Aorta (tissue), 5 donors: ENCODE measurements at regions not wholly inside any gene's neighbourhood (a gene's known extent, or its start where the extent isn't known, plus 50 kb on each side); places are given as distances from the start of the nearest gene placed in this dataset.

Experiments
- ATAC-seq: fragments of 200-7000 bp; cut with Tn5 transposase; one replicate; pipeline ENCODE4 v1.9.1; 2022; ENCODE audit warnings: moderate library complexity; ENCODE audit not compliant: low FRiP score
- DNase-seq, 2 donors: peaks; one replicate each; pipeline ENCODE4 v3.0.0-alpha.2; 2020
- H3K27ac ChIP-seq, 2 donors: one replicate each; pipeline ENCODE4 v1.5.1; 2013; ENCODE audit warnings: low read length in 2 of 2, mild to moderate bottlenecking in 2 of 2, moderate library complexity in 2 of 2, control low read depth in 1 of 2, inconsistent platforms in 1 of 2, low read depth in 1 of 2
- H3K27me3 ChIP-seq, 2 donors: one replicate each; pipeline ENCODE4 v1.6.1; 2013; ENCODE audit warnings: control low read depth in 1 of 2, low read length in 1 of 2, mild to moderate bottlenecking in 1 of 2, moderate library complexity in 1 of 2; ENCODE audit not compliant: insufficient read depth in 2 of 2, control insufficient read depth in 1 of 2
- H3K36me3 ChIP-seq, 2 donors: one replicate each; pipeline ENCODE4 v1.6.1; 2013; ENCODE audit warnings: control low read depth in 1 of 2, low read length in 1 of 2, mild to moderate bottlenecking in 1 of 2; ENCODE audit not compliant: insufficient read depth in 2 of 2, control insufficient read depth in 1 of 2
- H3K4me1 ChIP-seq, 2 donors: one replicate each; pipeline ENCODE4 v1.6.1; 2013; ENCODE audit warnings: low read length in 2 of 2, control low read depth in 1 of 2, mild to moderate bottlenecking in 1 of 2, moderate library complexity in 1 of 2; ENCODE audit not compliant: insufficient read depth in 2 of 2, control insufficient read depth in 1 of 2
- H3K4me3 ChIP-seq, 2 donors: one replicate each; pipeline ENCODE4 v1.5.1; 2013; ENCODE audit warnings: low read length in 2 of 2, control low read depth in 1 of 2, mild to moderate bottlenecking in 1 of 2
- H3K9me3 ChIP-seq: one replicate; pipeline ENCODE4 v1.6.1; 2013; ENCODE audit warnings: mild to moderate bottlenecking, low read length; ENCODE audit not compliant: control insufficient read depth
- WGBS, 2 donors: extraction: QIAGEN DNeasy Blood & Tissue Kit; methylation state at CpG; one replicate each; pipeline ENCODE4 v1.1.7; 2013; 5-methylcytosine and 5-hydroxymethylcytosine counted together
- intact Hi-C, 2 donors: fragments of 100-400 bp; cut with DNase I; formaldehyde crosslinking; loops; one replicate each; pipeline versions ENCODE4 v1.14.2 to v1.15.0; 2022
- donor health status: healthy with polysubstance abuse.
- donor health status: Bipolar disorder and iron deficiency.
- donor health status: DM: no; HTN: no; CAD: no.
- donor health status: DM: no; HTN: no; CAD: no.
- donor health status: DM: yes; HTN: yes; CAD: no.

DNA sequence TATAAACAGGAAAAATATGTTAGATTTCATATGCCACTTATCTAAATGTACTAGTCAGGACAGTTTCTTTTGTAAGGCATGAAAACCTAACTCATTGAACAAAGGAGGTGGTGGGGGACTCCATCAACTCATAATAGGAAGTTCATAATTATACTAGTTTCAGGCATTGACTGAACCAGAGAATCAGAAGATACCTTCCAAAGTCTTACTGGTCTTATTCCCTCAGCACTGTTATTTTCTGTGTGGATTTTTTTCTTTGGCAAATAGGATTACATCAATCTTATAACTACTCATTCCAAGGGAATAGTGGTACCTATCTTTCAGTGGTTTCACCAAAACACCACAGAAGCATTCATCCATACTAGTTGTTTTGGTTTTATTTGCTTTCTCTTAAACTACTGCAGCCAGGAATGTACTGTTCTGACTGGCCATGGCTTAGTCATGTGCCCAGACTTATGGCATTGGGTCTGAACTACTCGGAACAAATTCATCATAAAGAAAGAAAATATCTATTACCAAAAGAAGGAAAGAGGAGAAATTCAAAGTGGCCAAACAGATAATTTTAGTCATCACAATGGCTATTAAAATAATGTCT lies 273.9 kb downstream of the ARAP2 start:
- Histone ChIP-seq H3K27ac (no peak overlapping the region), H3K9me3 (no peaks in the 10 kb centered on the region), H3K27me3 (no peaks in the 10 kb centered on the region), H3K36me3 (no peaks in the 10 kb centered on the region), H3K4me3 (no peak overlapping the region), H3K4me1 (no peaks in the 10 kb centered on the region)
- WGBS, 2 donors = 80 to 91% methylated on average over 1 of the region's 1 CpG
- ATAC-seq (no peak), DNase-seq (no peak)
- intact Hi-C loops = no loop called here

DNA sequence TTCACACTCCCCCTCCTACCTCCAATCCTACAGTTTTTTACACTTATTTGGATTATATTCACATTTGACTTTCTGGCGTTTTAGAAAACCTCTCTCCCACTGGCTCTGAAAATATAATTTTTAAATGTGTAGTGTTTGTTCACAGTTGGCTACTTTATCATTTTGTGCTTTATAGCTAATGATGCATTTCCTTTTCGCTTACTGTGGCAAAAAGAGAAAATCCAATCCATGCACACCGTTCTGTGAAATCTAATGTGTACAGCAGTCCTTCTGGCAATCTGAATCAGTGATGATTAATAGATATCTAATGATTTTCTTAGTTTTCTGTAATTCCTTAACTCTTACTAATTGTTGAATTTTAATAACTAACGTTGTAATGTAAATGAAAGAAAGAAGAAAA lies 271.5 kb downstream of the ARAP2 start:
- whole genome bisulfite sequencing, 2 donors = 40 to 46% methylated on average over 4 of the region's 4 CpGs
- no peak overlapping the region for H3K4me3 ChIP-seq
- no peaks in the 10 kb centered on the region for H3K36me3 ChIP-seq
- H3K27ac ChIP-seq = no peak overlapping the region
- no peak for DNase-seq
- intact Hi-C loops = no loop called here
- no peaks in the 10 kb centered on the region for H3K27me3 ChIP-seq
- no peaks in the 10 kb centered on the region for H3K9me3 ChIP-seq
- no peaks in the 10 kb centered on the region for H3K4me1 ChIP-seq
- no peak for ATAC-seq

DNA sequence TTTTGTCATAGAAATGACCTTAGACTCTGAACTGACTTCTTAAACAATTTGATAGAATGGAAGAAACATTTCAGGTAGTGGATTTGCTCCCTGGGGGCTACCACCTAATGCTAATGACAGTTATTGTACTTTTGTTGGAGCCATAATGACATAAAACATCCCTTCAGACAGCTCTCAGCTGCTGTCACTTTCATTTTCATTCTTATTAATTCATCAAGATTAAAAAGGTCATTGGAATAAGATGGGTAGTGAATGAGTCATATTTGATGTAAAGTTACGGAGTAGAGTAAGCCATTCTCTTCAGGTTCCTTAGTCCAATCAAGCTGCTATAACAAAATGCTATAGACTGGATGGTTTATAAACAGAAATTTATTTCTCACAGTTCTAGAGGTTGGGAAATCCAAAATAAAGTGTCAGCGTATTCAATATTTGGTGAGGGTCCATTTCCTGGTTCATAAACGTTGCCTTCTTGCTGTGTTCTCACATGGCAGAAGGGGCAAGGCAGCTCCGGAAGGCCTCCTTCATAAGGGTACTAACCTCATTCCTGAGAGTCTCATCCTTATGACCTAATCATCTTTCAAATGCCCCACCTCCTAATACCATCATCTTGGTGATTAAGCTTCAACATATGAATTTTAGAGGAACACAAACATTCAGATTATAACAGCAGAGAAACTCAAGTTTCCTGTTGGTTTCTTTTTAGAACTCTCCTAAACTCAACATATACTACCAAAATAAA lies 268.5 kb downstream of the ARAP2 start:
- WGBS, 2 donors = 82 to 87% methylated on average over 4 of the region's 4 CpGs
- ATAC-seq = no peak
- H3K36me3 ChIP-seq = no peaks in the 10 kb centered on the region
- no peak overlapping the region for H3K4me3 ChIP-seq
- intact Hi-C loops = no loop called here
- H3K4me1 ChIP-seq = no peaks in the 10 kb centered on the region
- H3K27me3 ChIP-seq = no peaks in the 10 kb centered on the region
- H3K27ac ChIP-seq = no peak overlapping the region
- DNase-seq = no peak
- no peaks in the 10 kb centered on the region for H3K9me3 ChIP-seq

DNA sequence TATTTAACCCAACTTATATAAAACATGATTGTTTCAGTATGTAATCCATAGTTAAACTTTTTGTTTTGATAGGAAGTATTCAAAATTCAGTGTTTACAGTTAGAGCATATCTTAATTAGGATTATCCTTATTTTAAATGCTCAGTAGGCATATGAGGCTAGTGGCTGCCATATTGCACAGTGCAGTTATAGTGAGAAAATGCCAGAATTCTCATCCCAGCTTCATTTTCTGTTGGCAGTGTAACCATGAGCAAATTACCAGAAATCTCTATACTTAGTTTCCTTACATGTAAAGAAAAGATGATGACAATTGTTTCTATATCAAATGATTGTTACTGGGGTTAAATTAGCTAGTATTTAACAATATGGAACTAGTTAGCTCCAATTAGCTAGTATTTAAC lies 265.8 kb downstream of the ARAP2 start:
- ATAC-seq (no peak), DNase-seq (no peak)
- Histone ChIP-seq H3K27me3 (no peaks in the 10 kb centered on the region), H3K36me3 (no peaks in the 10 kb centered on the region), H3K9me3 (no peaks in the 10 kb centered on the region), H3K4me3 (no peak overlapping the region), H3K4me1 (no peaks in the 10 kb centered on the region), H3K27ac (no peak overlapping the region)
- intact Hi-C loops = no loop called here

DNA sequence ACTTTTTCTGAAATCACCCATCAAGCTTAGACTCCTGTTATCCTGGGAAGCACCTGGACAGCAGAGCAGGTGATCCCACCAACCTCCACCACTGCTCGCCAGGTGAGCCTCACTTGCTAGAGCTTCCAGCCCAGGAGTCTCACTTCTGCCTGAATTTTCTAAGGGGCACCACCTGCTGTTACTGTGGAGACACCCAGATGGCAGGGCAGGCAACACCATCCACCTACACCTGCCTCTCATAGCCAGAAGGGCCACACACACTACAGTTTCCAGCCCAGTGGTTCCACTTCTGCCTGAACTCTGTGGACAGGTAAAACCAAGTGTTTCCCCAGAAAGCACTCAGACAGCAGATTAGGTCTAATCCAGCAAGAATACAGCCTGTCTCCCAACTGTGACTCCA lies 262.0 kb downstream of the ARAP2 start:
- Histone ChIP-seq H3K9me3 (no peaks in the 10 kb centered on the region), H3K36me3 (no peaks in the 10 kb centered on the region), H3K4me1 (no peaks in the 10 kb centered on the region), H3K27ac (no peak overlapping the region), H3K4me3 (no peak overlapping the region), H3K27me3 (no peaks in the 10 kb centered on the region)
- ATAC-seq (no peak), DNase-seq (no peak)
- intact Hi-C loops = no loop called here
- 73 to 96% methylated on average over 1 of the region's 1 CpG for WGBS, 2 donors

DNA sequence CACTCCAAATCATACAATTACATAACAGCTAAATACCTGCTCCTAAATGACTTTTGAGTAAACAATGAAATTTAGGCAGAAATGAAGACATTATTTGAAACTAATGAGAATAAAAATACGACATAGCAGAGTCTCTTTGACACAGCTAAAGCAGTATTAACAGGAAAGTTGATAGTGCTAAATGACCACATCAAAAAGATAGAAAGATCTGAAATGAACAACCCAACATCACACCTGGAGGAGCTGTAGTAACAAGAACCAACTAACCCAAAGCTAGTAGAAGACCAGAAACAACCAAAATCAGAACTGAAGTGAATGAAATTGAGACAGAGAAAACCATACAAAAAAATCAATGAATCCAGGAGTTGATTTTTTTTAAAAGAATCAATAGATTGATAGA lies 257.8 kb downstream of the ARAP2 start:
- WGBS, 2 donors = 75 to 83% methylated on average over 1 of the region's 1 CpG
- H3K9me3 ChIP-seq = no peaks in the 10 kb centered on the region
- no peaks in the 10 kb centered on the region for H3K4me1 ChIP-seq
- no peaks in the 10 kb centered on the region for H3K27me3 ChIP-seq
- intact Hi-C loops = no loop called here
- no peaks in the 10 kb centered on the region for H3K36me3 ChIP-seq
- DNase-seq (no peak), ATAC-seq (no peak)
- no peak overlapping the region for H3K27ac ChIP-seq
- no peak overlapping the region for H3K4me3 ChIP-seq

DNA sequence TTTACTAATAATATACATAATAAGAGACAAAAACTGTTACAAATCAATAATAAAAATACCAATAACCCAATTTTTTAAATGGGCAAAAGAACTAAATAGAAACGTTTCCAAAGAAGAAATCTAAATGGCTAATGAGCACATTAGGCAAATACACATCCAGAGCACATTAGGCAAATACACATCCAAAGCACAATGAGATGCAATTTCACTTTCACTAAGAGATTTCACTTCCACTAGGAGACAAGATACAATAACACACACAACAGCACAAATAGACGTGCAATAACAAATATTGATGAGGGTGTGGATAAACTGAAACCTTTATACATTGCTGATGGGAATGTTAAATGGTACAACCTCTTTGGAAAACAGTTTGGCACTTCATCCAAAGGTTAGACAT lies 250.7 kb downstream of the ARAP2 start:
- WGBS, 2 donors = 57 to 65% methylated on average over 2 of the region's 2 CpGs
- ATAC-seq (no peak), DNase-seq (no peak)
- intact Hi-C loops = no loop called here
- no peak overlapping the region for H3K4me3 ChIP-seq
- no peaks in the 10 kb centered on the region for H3K4me1 ChIP-seq
- H3K27me3 ChIP-seq = no peaks in the 10 kb centered on the region
- H3K9me3 ChIP-seq = no peaks in the 10 kb centered on the region
- H3K27ac ChIP-seq = no peak overlapping the region
- no peaks in the 10 kb centered on the region for H3K36me3 ChIP-seq

DNA sequence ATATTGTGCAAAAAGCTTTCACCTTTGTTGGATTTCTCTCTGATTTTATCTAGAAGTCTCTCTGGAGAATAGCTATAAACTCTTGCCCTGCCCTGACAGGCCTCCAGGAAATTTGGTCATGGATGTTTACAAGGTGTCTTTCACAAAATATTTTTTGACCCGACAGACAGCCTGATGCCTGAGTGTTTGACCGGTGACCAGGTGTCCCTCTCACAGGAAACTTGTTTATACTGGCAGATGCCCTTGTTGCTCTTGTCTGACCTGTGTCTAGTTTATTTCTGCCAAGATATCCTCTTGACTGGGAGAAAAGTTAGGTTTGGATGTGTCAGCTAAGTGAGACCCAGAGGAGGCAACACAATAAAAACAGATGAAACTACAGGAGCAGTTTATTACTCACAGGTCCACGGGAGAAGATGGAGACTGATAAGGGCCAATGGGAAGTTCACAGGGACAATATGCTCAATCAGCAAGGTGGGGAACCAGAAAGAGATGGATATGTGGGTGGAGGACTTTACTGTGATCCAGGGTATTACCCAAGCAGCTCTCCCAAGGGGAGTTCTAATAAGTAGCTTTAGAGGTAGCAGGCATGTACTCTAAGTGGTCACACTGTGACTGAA lies 243.3 kb downstream of the ARAP2 start:
- intact Hi-C loops = no loop called here
- ATAC-seq (no peak), DNase-seq (no peak)
- H3K4me3 ChIP-seq = no peak overlapping the region
- H3K4me1 ChIP-seq = no peaks in the 10 kb centered on the region
- no peaks in the 10 kb centered on the region for H3K36me3 ChIP-seq
- H3K9me3 ChIP-seq = peaks cover 2% of the 10 kb centered on the region
- H3K27ac ChIP-seq = no peak overlapping the region
- WGBS, 2 donors = 31 to 43% methylated on average over 3 of the region's 3 CpGs
- no peaks in the 10 kb centered on the region for H3K27me3 ChIP-seq

DNA sequence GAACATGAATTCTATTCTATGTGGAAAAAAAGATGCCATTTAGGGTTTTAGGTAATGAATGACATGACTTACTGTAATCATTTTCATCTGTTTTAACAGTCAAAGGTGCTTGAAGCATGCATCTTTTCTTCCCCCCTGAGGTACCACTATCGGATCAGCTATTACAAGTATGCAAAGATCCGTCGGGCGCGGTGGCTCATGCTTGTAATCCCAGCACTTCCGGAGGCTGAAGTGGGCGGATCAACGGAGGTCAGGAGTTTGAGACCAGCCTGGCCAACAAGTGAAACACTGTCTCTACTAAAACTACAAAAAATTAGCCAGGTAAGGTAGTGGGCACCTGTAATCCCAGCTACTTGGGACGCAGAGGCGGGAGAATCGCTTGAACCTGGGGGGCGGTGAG lies 241.3 kb downstream of the ARAP2 start:
- Histone ChIP-seq H3K4me1 (no peaks in the 10 kb centered on the region), H3K4me3 (no peak overlapping the region), H3K36me3 (no peaks in the 10 kb centered on the region), H3K27ac (no peak overlapping the region), H3K27me3 (no peaks in the 10 kb centered on the region), H3K9me3 (peaks cover 2% of the 10 kb centered on the region)
- intact Hi-C loops = no loop called here
- 91 to 92% methylated on average over 12 of the region's 12 CpGs for WGBS, 2 donors
- DNase-seq = no peak
- no peak for ATAC-seq
